HG03469 (cell line): ENCODE measurements at regions not wholly inside any gene's neighbourhood (a gene's known extent, or its start where the extent isn't known, plus 50 kb on each side); places are given as distances from the start of the nearest gene placed in this dataset.
"Not testable (repeated sequence)": the region's sequence is repeated elsewhere in the genome, so short reads cannot be mapped to it uniquely, and the experiment has no call there.

Experiments
- ATAC-seq: cut with Tn5 transposase; IDR thresholded peaks from one replicate; pipeline ENCODE4 v1.9.1; 2021; ENCODE audit warnings: mild to moderate bottlenecking, moderate library complexity, moderate number of reproducible peaks; ENCODE audit not compliant: unreplicated experiment

- ATAC-seq, result no peak
Observed at GRCh38 chr3:84184937-84185336, 773.9 kb upstream of the CADM2 start.

DNA sequence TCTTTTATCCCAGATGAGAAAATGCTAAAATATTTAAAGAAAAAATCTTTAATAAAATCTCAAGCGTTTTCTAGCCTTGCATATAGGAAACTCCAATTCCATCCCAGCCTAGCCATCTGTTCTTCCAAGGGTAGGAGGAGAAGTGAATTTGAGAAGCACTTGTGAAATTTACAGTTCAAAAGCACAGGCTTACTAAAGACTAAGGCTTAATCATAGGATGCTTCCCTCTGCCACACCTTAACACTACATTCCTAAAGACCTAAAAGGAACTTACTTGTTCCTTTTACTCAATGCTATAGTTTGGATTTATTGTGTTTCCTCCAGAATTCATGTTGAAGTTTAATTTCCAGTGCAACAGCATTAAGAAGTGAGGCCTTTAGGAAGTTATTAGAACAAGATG is 764.8 kb upstream of the CADM2 start:
- ATAC-seq, result no peak

GRCh38 chr3:84209474-84209873 is 749.3 kb upstream of the CADM2 start:
- ATAC-seq, result no peak

GRCh38 chr3:84223512-84223911 is 735.3 kb upstream of the CADM2 start:
- ATAC-seq, result no peak

DNA sequence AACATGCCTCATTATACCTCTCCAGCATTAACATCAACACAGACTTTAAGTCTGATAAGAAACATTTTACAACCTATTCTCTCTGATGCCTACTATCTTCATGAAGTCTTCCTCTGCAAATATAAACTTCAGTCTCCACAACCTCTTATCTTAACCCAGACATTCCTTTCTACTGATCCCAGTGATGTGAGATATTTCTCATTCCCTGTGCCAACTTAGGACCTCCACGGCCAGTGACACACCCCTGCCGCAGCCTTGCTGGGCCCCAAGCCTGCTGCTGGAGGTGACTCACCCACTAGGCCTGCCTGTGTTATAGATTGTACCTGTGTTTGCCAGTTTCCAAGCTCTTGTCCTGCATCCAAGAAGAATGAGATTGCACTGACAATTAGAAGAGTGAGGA is 734.5 kb upstream of the CADM2 start:
- no peak for ATAC-seq

- ATAC-seq, result no peak
Observed at GRCh38 chr3:84236261-84236660, 722.5 kb upstream of the CADM2 start.

DNA sequence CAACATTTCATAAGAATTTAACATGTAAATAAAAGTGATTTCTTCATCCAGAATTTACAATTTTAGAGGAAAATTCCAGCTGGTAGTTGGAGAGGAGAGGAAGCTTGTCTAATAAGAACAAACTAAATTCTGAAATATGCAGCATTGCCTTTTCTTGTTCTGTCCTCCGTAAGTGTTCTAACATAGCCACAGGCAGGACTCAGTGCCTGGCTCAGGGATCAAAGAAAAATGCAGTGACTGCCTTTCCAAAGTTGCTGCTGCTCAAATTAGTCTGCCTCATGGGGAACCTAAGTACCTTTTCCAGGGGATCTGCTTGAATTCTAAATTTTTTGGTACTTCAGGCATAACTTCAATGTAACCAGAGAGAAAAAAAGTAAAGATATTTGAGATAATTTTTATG is 713.0 kb upstream of the CADM2 start:
- ATAC-seq, result no peak

- no peak for ATAC-seq
Observed at GRCh38 chr3:84260596-84260995, 698.2 kb upstream of the CADM2 start.

- no peak for ATAC-seq
Observed at GRCh38 chr3:84265768-84266167, 693.0 kb upstream of the CADM2 start.

- ATAC-seq, result no peak
Observed at GRCh38 chr3:84275532-84275931, 683.3 kb upstream of the CADM2 start.

GRCh38 chr3:84277562-84278224 is 681.1 kb upstream of the CADM2 start:
- ATAC-seq, result no peak

- no peak for ATAC-seq
Observed at GRCh38 chr3:84292128-84292527, 666.7 kb upstream of the CADM2 start.

- ATAC-seq, result no peak
Observed at GRCh38 chr3:84299329-84299728, 659.5 kb upstream of the CADM2 start.

DNA sequence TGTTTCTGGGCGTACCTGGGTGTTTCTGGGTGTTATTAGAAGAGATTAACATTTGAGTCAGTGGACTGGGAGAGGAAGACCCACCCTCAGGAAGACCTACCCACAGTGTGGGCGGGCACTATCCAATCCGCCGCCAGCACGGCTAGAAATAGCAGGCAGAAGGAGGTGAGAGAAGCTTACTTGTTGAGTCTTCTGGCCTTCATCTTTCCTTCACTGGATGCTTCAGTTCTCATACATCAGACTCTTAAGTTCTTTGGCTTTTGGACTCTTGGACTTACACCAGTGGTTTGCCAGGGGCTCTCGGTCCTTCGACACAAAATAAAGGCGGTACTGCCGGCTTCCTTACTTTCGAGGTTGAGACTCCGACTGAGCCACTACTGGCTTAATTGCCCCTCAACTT is 654.6 kb upstream of the CADM2 start:
- no peak for ATAC-seq

- ATAC-seq, result no peak
Observed at GRCh38 chr3:84307339-84307738, 651.5 kb upstream of the CADM2 start.

DNA sequence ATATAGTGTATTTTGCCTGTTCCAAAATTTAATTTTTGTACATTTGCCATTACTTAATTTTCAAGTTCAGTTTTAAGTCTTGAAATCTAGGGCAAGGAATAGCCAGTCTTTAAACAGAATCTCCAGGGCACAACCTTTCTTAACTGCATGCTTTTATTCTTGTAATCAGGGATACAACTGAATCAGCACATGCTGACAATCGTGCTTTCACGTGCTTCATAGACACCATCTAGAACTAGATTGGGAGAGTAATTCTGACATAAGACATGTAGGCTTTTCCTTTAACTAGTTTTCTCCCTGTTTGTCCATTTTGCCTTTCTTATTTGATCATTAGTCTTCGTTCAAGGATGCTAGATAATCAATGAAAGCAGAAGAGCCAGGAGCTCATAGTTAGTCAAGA is 650.4 kb upstream of the CADM2 start:
- ATAC-seq, result no peak

- no peak for ATAC-seq
Observed at GRCh38 chr3:84318273-84318809, 640.4 kb upstream of the CADM2 start.

DNA sequence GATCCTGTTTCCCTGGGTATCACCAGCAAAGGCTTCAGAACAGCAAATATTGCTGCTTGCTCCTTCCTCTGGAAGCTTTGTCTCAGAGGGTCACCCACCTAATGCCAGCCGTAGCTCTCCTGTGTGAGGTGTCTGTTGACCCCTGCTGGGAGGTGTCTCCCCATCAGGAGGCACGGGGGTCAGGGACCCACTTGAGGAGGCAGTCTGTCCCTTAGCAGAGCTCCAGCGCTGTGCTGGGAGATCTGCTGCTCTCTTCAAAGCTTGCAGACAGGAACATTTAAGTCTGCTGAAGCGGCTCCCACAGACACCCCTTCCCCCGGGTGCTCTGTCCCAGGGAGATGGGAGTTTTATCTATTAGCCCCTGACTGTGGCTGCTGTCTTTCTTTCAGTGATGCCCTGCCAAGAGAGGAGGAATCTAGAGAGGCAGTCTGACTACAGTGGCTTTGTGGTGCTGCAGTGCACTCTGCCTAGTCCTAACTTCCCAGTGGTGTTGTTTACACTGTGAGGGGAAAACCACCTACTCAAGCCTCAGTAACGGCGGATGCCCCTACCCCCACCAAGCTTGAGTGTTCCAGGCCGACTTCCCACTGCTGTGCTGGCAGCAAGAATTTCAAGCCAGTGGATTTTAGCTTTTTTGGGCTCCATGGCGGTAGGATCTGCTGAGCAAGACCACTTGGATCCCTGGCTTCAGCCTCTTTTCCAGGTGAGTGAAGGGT is 593.1 kb upstream of the CADM2 start:
- not testable (repeated sequence) for ATAC-seq
